GM23338 (cell line): ENCODE measurements at regions not wholly inside any gene's neighbourhood (a gene's known extent, or its start where the extent isn't known, plus 50 kb on each side); places are given as distances from the start of the nearest gene placed in this dataset.

ENCODE experiments used
- ATAC-seq: fragments of 200-7000 bp; cut with Tn5 transposase; 3 replicates; pipeline ENCODE4 v1.9.1; 2020
- DNase-seq: peaks from one replicate; pipeline ENCODE4 v3.0.0-alpha.2; 2015; ENCODE audit warnings: low spot score
- H2AFZ ChIP-seq: fragments of 200-600 bp; sonication (generic); 2 replicates; pipeline ENCODE4 v1.8.0; 2016; ENCODE audit warnings: antibody characterized with exemption, mild to moderate bottlenecking, moderate library complexity
- H3F3A ChIP-seq: fragments of 200-600 bp; sonication (generic); replicated peaks from 2 replicates; pipeline ENCODE4 v1.8.0; 2017; ENCODE audit warnings: antibody characterized with exemption, mixed run types, low read depth
- H3K27ac ChIP-seq: fragments of 200-600 bp; sonication (generic); 2 replicates; pipeline ENCODE4 v1.6.1; 2016; ENCODE audit warnings: low read depth
- H3K27me3 ChIP-seq: fragments of 200-600 bp; sonication (generic); 2 replicates; pipeline ENCODE4 v1.8.0; 2016; ENCODE audit warnings: mild to moderate bottlenecking, mixed run types, moderate library complexity; ENCODE audit not compliant: insufficient read depth
- H3K36me3 ChIP-seq: fragments of 200-600 bp; sonication (generic); 2 replicates; pipeline ENCODE4 v1.8.0; 2016; ENCODE audit warnings: mild to moderate bottlenecking; ENCODE audit not compliant: insufficient read depth
- H3K4me1 ChIP-seq: fragments of 200-600 bp; sonication (generic); 2 replicates; pipeline ENCODE4 v1.8.0; 2016; ENCODE audit warnings: mild to moderate bottlenecking, moderate library complexity; ENCODE audit not compliant: insufficient read depth
- H3K4me2 ChIP-seq: fragments of 200-600 bp; sonication (generic); 2 replicates; pipeline ENCODE4 v1.7.1; 2017; ENCODE audit warnings: mixed run types
- H3K4me3 ChIP-seq: fragments of 200-600 bp; sonication (generic); 2 replicates; pipeline ENCODE4 v1.6.1; 2016; ENCODE audit warnings: mixed run types
- H3K79me2 ChIP-seq: fragments of 200-600 bp; sonication (generic); replicated peaks from 2 replicates; pipeline ENCODE4 v1.8.0; 2017; ENCODE audit warnings: mild to moderate bottlenecking; ENCODE audit not compliant: insufficient read depth
- H3K9me2 ChIP-seq: fragments of 200-600 bp; sonication (generic); 2 replicates; pipeline ENCODE4 v1.8.0; 2017; ENCODE audit not compliant: insufficient read depth
- H4K20me1 ChIP-seq: fragments of 200-600 bp; sonication (generic); replicated peaks from 2 replicates; pipeline ENCODE4 v1.8.0; 2017; ENCODE audit warnings: mild to moderate bottlenecking; ENCODE audit not compliant: insufficient read depth
- H3K27ac Mint-ChIP-seq: 2 replicates; pipeline ENCODE4 v1.8.0; 2020; ENCODE audit warnings: inconsistent platforms, mild to moderate bottlenecking, moderate library complexity, mixed read lengths
- H3K27me3 Mint-ChIP-seq: 3 replicates; pipeline ENCODE4 v1.8.0; 2022; ENCODE audit warnings: low read depth, mild to moderate bottlenecking, moderate library complexity, mixed read lengths, inconsistent platforms; ENCODE audit not compliant: insufficient read depth, poor library complexity
- H3K36me3 Mint-ChIP-seq: 3 replicates; pipeline ENCODE4 v1.8.0; 2021; ENCODE audit warnings: low read depth, mild to moderate bottlenecking, inconsistent platforms, moderate library complexity, mixed read lengths
- H3K4me1 Mint-ChIP-seq: 3 replicates; pipeline ENCODE4 v1.8.0; 2020; ENCODE audit warnings: mild to moderate bottlenecking, inconsistent platforms, mixed read lengths
- H3K4me3 Mint-ChIP-seq: 3 replicates; pipeline ENCODE4 v1.8.0; 2021; ENCODE audit warnings: moderate library complexity, mild to moderate bottlenecking, inconsistent platforms, mixed read lengths
- H3K9me3 Mint-ChIP-seq: 3 replicates; pipeline ENCODE4 v1.8.0; 2020; ENCODE audit warnings: moderate library complexity, mild to moderate bottlenecking, inconsistent platforms, mixed read lengths
- CREB1 ChIP-seq: fragments of 250-450 bp; sonication (Bioruptor Pico); IDR thresholded peaks from 2 replicates; pipeline ENCODE4 v1.5.0; 2020; ENCODE audit warnings: low read depth, mild to moderate bottlenecking, moderate library complexity
- CTCF ChIP-seq, 2 experiments: fragments of 200-600 bp in 1 of 2; sonication (generic) in 1 of 2; conservative IDR thresholded peaks; 2 replicates each; pipeline versions ENCODE4 v1.5.1 to v1.6.1; 2016 to 2017; ENCODE audit warnings: antibody characterized with exemption in 2 of 2, low read depth in 2 of 2, mild to moderate bottlenecking in 2 of 2, moderate library complexity in 1 of 2
- ETS1 ChIP-seq: IDR thresholded peaks from 2 replicates; pipeline ENCODE4 v1.6.1; 2016; ENCODE audit warnings: antibody characterized with exemption
- EZH2 ChIP-seq: fragments of 200-600 bp; sonication (generic); IDR thresholded peaks from one replicate; pipeline ENCODE4 v1.8.0; 2017; ENCODE audit warnings: antibody characterized with exemption, mild to moderate bottlenecking, low read depth; ENCODE audit not compliant: unreplicated experiment
- EZH2phosphoT487 ChIP-seq: fragments of 200-600 bp; sonication (generic); IDR thresholded peaks from one replicate; pipeline ENCODE4 v1.8.1; 2018; ENCODE audit warnings: antibody characterized with exemption; ENCODE audit not compliant: unreplicated experiment
- JUNB ChIP-seq: IDR thresholded peaks from one replicate; pipeline ENCODE4 v1.6.1; 2016; ENCODE audit warnings: antibody characterized with exemption; ENCODE audit not compliant: unreplicated experiment
- NANOG ChIP-seq: IDR thresholded peaks from 2 replicates; pipeline ENCODE4 v1.6.1; 2016; ENCODE audit warnings: antibody characterized with exemption, borderline replicate concordance
- POLR2AphosphoS5 ChIP-seq: IDR thresholded peaks from 2 replicates; pipeline ENCODE4 v1.6.1; 2016; ENCODE audit warnings: antibody characterized with exemption, low read depth
- REST ChIP-seq: IDR thresholded peaks from one replicate; pipeline ENCODE4 v1.6.1; 2018; ENCODE audit warnings: antibody characterized with exemption; ENCODE audit not compliant: unreplicated experiment
- STAT1 ChIP-seq: IDR thresholded peaks from one replicate; pipeline ENCODE4 v1.6.1; 2016; ENCODE audit warnings: antibody characterized with exemption; ENCODE audit not compliant: unreplicated experiment
- ZNF114 ChIP-seq: fragments of 250-450 bp; sonication (Bioruptor Pico); IDR thresholded peaks from 2 replicates; pipeline ENCODE4 v1.5.0; 2020; ENCODE audit warnings: mild to moderate bottlenecking, moderate library complexity
- ZNF331 ChIP-seq: fragments of 250-450 bp; sonication (Bioruptor Pico); IDR thresholded peaks from 2 replicates; pipeline ENCODE4 v1.5.0; 2020; ENCODE audit warnings: low read depth, mild to moderate bottlenecking, moderate library complexity
- ZNF462 ChIP-seq: fragments of 250-450 bp; sonication (Bioruptor Pico); IDR thresholded peaks from 2 replicates; pipeline ENCODE4 v1.5.0; 2020; ENCODE audit warnings: mild to moderate bottlenecking, moderate library complexity

- H3K27ac ChIP-seq = no peak overlapping the region
- H3K27ac Mint-ChIP-seq = no peak overlapping the region
- H3K27me3 Mint-ChIP-seq = peaks cover 10% of the 10 kb centered on the region
- DNase-seq = no peak
- H3K36me3 Mint-ChIP-seq = no peaks in the 10 kb centered on the region
- H3K4me2 ChIP-seq = no peak overlapping the region
- no peak overlapping the region for H3K4me3 Mint-ChIP-seq
- H3K9me3 Mint-ChIP-seq = no peaks in the 10 kb centered on the region; the same call in 2 of the 3 replicates
- H3K4me1 ChIP-seq = peaks cover 5% of the 10 kb centered on the region; the same call in 1 of the 2 replicates
- H3K9me2 ChIP-seq = no peaks in the 10 kb centered on the region
- H3K4me1 Mint-ChIP-seq = peaks cover 12% of the 10 kb centered on the region
- H3K27me3 ChIP-seq = no peaks in the 10 kb centered on the region
- H3K4me3 ChIP-seq = no peak overlapping the region
- no peaks in the 10 kb centered on the region for H4K20me1 ChIP-seq
- H2AFZ ChIP-seq = no peak overlapping the region
- no peaks in the 10 kb centered on the region for H3K79me2 ChIP-seq
- no peak for ATAC-seq
- TF ChIP-seq JUNB (no peak), CTCF (conservative IDR thresholded peaks at IDR 0.05; ENCODE audit: low read depth in 2 of 2) (no peak), ETS1 (no peak), EZH2phosphoT487 (no peak), POLR2AphosphoS5 (no peak), ZNF114 (no peak), NANOG (no peak), EZH2 (no peak), ZNF331 (no peak), STAT1 (no peak), REST (no peak), CREB1 (no peak), ZNF462 (no peak)
- no peaks in the 10 kb centered on the region for H3F3A ChIP-seq
- no peaks in the 10 kb centered on the region for H3K36me3 ChIP-seq
Observed at GRCh38 chr16:86117756-86118155, 218.8 kb downstream of the IRF8 start.
